ENCODE measurements at regions not wholly inside any gene's neighbourhood (a gene's known extent, or its start where the extent isn't known, plus 50 kb on each side); places are given as distances from the start of the nearest gene placed in this dataset.

DNA sequence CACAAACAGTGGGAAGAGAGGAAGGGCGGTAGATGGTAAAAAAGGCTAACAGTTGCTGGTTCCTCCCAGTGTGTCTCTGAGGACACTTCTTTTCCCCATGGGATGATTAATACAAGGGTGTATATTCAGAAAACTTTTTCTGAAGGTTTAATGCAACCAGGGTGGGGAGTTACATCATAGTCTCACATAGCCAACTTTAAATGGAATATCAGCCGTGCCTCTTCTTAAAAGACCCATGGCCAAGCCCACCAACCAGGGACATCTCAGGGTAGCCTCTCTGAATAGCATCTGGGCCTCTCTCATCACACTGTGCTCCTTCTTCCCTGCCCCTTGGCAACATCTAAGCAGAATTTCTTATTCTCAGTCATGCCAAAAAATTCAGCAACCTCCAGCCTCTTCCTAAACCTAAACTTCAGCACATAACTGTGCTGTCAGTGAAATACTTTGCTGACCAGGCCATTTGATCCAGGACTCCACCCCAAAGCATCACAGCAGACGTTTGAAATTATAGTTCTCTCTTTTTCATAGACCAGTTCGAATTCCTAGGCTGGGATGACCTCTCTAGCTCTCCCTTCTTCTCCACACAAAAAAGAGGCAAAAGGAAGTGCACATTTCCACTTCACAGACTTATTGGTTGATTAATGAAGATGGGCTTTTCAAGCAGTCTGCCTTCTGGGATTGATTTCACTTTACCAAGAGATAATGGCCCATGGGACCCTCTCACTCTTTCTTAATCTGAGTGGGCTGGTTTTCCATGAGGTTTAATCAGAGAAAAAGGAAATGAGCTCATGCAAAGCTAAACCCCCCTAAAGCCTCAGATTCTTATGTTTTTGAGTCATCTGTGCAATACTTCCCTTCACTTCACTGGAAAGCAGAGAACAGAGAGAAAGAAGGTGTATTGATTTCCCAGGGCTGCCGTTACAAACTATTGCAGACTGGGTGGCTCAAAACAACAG lies 85.1 kb upstream of the RAI14 start:
- H3K27ac ChIP-seq = peak overlapping the region; percentile 74

DNA sequence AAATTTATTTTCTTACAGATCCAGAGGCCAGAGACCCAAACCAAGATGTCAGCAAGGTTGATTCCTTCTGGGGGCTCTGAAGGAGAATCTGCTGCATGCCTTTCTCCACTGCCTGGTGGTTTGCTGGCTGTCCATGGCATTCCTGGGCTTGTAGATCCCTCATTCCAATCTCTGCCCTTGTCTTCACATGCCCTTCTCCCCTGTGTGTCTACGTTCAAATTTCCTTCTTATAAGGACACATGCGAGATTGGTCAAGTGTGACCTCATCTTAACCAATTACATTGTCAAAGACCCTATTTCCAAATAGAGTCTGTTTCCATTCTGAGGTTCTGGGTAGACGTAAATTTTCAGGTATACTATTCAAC lies 84.5 kb upstream of the RAI14 start:
- DNase-seq (ENCODE audit: low read depth, low spot score) = no peak
- peak overlapping the region; percentile 74 for H3K27ac ChIP-seq

More for the DNA sequence above, 85.1 kb upstream of the RAI14 start:
- DNase-seq (ENCODE audit: low read depth, low spot score) = no peak

DNA sequence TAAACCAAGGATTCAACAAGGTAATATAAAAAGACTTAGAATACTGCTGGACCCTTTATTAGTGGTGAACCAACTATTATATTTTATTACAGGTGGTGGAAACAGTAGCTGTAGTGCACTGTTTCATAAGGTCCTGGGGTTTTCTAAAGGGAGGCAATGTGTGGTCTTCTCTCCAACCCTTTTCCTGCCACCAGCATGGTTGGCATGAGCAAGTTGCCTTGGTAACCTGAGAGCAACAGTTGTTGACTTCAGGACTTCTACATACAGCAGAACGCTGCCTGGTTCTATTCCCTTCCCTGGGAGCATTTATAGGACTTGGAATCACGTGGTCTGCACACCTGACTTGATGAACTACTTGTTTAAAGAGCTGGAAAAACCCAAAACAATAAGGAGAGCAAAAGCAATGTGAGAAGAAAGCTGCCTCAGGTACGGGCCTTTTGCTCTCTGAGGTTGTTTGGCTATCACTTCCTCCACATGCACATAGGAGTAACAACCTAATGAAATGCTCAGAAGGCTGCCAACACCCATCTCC lies 81.1 kb upstream of the RAI14 start:
- DNase-seq (ENCODE audit: low read depth, low spot score) = no peak
- H3K27ac ChIP-seq = no peak overlapping the region

DNA sequence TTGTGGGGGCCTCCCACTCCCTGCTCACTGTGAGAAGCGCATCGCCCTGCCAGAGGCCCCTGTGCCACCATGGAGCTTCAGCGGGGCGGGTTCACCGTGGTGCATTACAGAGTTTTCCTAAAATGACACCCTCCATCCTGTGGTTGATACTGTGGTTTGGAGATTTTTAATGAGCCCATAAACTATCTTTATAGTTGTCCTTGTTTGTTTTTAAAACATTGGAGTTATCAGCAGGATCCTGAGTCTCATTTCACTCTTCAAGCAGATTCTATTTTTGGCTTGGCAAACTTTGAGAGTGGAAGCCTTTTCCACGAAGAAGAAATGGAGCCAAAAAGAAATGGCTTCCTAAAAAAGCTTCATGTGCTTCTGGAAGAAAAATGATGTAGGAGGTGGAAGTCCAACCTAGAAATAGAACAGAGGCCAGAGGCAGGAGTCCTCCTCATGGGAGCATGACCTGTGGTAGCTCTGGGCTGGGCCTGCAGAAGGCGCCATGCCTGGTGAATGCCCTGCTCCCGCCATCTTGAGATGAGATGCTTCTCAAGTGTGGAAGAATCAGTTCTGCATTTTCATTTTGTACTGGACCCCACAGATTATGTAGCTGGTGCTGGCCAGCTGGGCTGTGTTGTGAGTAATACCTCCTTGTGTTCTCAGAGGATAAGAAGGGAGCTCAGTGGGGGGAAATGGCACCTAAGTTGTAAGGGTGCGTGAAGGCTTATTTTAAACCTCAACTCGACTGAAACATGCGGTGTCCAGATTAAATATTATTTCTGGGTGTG lies 79.0 kb upstream of the RAI14 start:
- DNase-seq (ENCODE audit: low read depth, low spot score) = no peak

DNA sequence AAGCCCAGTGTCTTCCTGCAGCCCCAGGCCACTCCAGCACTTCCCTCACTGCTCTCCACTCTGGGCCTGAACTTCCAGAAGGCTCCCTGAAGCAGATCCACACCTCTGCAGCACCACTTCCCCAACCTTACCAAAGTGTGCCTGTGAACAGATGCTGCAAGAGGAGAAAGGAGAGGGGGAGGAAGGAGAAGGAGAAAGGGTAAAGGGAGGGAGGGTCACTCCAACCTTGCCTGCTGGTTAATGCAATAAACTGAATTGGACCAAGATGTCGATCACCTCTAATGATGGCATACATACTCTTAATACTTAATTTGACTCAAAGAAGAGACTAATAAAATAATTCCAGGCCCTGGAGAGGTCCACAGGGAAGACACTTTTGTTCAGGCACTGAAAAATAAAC lies 77.2 kb upstream of the RAI14 start:
- no peak for DNase-seq (ENCODE audit: low read depth, low spot score)
- no peak overlapping the region for H3K27ac ChIP-seq

More for the DNA sequence above, 79.0 kb upstream of the RAI14 start:
- no peak overlapping the region for H3K27ac ChIP-seq

DNA sequence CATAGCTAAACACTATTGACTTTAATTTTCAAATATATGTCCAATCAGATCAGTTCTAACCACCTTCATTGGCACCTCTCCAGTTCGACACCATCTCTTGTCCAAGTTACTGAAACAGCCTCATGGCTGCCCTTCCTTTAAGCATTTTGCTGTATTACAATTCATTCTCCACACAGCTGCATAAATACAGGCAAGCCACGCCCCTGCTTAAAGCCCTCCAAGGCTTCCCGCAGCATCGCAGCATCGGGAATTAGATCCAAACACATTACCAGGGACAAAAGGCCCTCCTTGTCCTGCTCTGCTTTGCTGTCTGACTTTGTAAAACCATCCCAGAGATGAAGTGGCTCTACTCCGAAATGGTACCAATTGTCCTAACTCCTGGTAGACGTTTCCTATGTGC lies 75.1 kb upstream of the RAI14 start:
- no peak overlapping the region for H3K27ac ChIP-seq
- DNase-seq (ENCODE audit: low read depth, low spot score) = no peak

DNA sequence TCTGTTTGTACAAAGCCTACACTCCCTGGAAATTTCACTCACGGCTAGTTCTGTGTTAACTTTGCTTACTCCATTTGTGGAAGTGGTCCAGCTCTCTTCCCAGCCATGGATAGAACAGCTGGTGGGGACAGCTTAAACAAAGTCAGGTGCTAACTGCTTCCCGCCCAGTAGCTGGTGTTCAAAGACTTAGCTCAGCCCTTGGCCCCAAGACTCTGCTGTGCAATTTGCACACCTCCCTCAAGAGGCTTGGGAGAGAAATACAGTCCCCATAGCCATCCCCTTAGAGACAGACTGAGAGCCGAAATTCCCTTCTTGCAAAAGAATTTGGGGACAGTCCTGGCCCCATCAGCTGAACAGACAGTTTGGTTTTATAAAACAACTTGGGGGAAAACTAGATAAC lies 73.8 kb upstream of the RAI14 start:
- no peak for DNase-seq (ENCODE audit: low read depth, low spot score)
- H3K27ac ChIP-seq = no peak overlapping the region

DNA sequence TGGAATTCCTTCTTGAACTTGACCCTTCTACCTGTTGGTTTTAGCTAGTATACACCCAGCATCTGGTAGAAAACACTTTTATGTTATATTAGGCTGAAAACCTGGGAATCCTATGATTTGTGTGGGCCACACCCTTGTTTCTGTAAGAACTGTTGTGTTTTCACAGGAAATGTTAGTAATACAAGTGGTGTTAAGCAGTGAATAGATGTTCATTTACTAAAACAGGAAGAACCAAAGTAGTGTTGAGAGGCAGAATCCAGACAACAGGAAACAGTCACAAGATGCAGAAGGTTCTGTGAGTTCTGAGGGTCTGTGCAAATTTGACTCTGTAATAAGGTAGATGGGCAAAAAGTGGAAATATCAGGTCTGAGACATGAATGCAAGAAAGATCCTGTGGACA lies 73.0 kb upstream of the RAI14 start:
- peak overlapping the region; percentile 43 for H3K27ac ChIP-seq
- DNase-seq (ENCODE audit: low read depth, low spot score) = no peak

DNA sequence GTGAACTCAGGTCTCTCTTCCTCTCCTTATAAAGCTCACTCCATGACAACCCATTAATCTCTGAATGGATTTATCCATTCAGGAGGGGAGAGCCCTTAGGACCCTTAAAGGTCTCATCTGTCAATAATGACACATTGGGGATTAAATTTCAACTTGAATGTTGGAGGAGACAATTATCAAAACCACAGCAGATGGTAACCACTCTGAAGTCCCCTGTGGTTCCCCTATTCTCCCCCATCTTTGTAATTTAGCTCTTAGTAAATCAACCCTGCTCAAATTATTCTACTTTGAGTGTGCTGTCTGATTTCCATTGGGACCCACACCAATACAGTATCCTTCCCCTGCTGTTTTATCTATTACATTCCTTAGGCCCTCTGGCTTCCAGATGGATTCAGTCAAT lies 72.0 kb upstream of the RAI14 start:
- peak overlapping the region; percentile 98 for H3K27ac ChIP-seq

DNA sequence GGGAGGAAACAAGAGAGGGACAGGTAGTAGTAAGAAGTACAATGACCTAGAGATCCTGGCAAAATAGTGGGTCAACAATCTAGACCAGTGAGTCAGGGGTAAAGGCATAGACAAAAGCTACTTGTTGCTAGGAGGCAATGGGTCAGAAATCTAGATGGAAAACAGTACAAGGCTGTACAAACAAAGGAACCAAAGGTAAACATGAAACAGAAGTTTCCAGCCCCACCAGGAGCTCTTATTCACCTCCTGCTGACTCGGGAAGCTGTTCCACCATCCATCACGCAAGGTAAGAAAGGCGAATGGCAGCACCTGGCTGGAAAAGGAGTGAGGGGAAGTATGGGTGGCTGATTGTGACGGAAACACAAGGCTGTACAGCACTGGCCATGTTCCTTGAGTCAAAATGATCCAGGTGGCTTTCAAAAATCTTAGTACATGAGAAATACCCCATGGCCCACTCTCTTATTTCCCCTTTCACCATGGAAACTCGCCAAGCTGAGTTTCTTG lies 70.5 kb upstream of the RAI14 start:
- DNase-seq (ENCODE audit: low read depth, low spot score) = peak; percentile 95
- peak overlapping the region; percentile 98 for H3K27ac ChIP-seq

More for the DNA sequence above, 72.0 kb upstream of the RAI14 start:
- no peak for DNase-seq (ENCODE audit: low read depth, low spot score)

DNA sequence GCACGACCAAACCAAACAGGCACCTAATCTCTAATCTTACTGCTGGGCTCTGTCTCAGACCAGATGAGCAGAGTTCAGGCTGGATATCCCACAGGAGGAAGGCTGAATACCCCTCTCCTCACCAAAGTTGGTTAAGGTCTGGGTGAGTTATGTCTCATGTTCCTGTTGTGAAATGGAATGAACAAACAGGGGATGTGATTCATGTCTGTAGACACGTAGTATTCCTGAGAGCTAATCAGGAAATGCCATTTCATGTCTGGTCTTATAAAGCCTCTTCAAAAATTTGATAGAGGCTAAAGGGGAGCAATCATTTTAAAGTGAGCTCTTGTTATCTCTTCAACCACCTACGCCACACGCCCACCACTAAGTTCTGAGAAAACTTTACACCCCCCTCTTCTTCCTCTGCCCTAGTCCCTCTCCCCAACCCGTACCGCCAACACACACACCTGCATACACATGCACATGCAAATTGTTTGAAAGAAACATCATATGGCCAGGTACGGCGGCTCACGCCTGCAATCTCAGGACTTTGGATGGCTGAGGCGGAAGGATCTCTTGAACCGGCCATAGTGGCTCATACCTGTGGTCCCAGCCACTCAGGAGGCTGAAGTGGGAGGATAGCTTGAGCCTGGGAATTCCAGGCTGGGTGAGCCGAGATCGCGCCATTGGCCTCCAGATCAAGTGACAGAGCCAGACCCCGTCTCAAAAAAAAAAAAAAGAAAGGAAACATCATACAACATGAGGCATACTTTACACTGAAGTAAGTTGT lies 69.8 kb upstream of the RAI14 start:
- DNase-seq (ENCODE audit: low read depth, low spot score) = peak; percentile 93
- peak overlapping the region; percentile 98 for H3K27ac ChIP-seq

DNA sequence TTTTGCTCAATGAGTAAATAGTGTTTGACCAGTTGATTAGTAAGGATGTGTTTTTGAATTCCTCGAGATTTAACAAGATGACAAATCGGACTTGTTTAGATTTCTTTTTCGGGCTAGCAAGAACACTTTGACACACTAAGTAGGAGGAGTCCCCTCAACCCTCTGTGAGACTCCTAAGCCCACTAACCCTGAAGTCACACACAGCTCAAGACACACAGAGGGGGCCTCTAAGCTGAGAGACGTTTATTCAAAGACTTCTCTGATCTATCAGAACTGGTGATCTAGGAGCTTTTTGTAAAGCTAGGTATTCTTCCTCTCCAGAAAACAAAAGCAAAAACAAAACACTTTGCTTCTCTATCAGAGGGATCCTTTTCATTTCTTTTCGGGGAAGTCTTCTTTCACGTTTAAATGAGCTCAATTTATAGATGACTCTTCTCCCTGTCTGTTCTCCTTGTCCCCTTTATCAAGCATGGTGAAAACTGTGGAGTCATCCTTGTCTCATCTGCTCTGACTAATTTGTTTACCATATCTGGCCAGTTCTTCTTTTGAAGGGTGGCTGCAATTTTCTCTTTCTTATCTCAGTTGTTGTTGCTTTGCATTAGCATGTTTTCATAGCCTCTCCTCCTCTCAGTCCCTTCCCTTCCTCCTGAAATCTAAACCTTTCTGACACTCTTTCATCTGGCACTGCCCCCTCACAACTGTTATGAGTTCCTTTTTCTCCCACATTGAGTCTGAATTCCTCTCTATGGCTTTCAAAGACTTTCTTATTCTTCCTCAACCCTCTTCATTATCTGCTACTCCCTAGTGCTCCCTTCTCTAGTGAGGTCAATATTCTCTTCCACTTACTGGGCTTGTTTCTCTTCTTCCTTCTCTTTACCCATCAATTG lies 68.5 kb upstream of the RAI14 start:
- DNase-seq (ENCODE audit: low read depth, low spot score) = peak; percentile 56
- peak overlapping the region; percentile 98 for H3K27ac ChIP-seq

DNA sequence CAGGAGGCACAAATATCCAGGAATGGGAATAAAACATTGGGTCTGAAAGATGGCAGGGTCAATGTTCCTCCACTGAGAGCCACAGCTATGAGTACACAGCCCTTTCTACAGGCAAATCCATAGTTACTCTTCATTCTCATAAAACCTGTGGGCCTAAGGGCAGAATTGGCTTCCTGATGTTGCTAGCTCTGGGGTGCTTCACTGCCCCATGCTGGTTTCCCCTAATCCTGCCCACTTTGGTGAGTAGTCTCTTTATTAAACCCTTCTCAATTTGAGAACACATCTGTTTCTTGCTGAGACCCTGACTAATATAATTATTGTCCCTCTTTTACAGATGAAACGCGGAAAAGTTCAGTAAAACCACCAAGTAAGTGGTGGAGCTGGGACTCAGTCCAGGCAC lies 66.3 kb upstream of the RAI14 start:
- DNase-seq (ENCODE audit: low read depth, low spot score) = no peak
- no peak overlapping the region for H3K27ac ChIP-seq

DNA sequence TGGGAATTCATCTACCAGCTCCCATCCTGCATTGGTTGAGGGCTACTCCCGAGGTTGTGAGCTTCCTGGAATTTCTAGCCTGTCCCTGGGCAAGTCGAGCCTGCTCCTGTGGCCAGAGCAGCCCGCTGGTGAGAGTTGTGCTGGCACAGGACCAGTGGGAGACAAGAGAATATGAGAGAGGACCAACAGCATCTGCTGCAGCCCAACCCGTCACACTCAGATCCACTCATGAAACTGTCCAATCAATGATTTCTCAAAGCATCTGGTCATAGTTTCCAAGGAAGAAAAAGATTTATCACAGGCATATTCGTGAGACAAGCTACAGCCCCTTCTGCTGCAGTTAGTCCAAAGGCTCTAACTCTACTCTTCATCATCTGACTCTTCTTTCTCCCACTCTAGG lies 64.4 kb upstream of the RAI14 start:
- DNase-seq (ENCODE audit: low read depth, low spot score) = no peak

DNA sequence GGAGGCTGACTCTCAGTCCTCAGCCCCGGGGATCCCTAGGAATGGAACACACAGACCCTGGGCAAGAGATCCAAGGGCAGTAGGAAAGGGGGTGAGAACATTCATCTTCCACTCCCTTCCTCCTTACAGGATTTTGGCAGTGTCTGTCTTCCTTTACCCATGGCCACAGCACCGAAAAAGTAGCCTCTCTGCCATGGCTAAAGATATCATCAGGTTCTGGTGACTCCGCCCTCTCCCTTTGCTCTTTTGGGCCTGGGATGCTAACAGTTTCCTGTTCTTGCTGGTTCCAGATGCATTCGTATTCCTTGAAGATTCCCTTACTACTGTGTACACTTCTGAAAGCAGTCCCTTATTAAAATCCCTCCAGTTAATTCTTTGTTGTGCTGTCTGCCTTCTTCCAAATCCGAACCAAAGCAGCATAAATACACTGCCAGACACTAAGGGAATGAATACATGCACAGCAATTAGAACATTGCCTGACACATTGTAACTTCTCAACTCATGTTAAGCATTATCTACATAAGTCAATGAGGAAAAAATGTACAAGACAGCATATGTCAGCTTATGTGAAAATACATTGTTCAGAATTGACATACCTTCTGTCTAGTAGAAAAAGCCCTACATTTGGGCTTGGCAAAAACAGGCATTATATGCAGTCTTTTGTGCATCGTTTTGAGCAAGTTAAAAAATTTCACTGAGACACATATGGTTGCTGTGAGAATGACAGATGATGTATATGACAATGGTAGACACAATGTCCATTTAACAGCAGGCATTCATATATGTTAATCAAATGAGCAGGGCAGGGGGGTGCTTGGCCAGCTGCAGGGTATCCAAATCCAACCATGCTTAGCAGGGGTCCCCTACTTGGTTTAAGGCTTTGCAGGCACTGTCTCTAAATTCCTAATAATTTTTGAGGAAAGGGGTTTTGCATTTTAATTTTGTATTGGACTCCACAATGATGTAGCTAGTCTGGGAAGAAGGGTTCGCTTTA lies 58.8 kb upstream of the RAI14 start:
- H3K27ac ChIP-seq = peak overlapping the region; percentile 65
- no peak for DNase-seq (ENCODE audit: low read depth, low spot score)

More for the DNA sequence above, 64.4 kb upstream of the RAI14 start:
- H3K27ac ChIP-seq = no peak overlapping the region

DNA sequence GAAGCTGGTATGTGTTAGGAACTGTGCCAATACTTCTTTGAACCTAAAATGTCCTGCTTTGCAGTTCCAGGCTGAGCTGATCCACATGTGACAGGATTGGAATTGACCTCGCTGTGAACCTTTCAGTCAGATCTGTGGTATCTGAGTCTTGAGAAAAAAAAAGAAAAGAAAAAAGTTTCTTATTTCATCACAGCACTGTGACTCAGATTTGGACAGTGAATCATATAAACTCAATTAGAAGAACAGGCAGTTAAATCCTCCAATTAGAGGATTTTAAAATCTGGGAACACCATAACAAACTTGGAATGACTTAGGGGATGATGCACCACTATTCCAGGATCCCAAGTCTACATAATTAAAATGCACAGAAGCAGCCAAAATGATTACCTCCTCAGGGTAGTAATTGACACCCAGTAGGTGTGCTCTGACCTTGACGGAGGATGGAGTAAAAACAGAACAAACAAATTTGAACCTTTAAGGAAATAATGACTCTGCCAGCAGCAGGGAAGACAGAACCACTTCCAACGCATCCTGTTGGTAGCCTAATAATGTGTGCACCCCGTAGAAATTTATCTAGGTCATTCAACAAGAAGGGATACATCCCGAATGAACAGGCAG lies 57.8 kb upstream of the RAI14 start:
- peak; percentile 68 for DNase-seq (ENCODE audit: low read depth, low spot score)
- peak overlapping the region; percentile 65 for H3K27ac ChIP-seq

DNA sequence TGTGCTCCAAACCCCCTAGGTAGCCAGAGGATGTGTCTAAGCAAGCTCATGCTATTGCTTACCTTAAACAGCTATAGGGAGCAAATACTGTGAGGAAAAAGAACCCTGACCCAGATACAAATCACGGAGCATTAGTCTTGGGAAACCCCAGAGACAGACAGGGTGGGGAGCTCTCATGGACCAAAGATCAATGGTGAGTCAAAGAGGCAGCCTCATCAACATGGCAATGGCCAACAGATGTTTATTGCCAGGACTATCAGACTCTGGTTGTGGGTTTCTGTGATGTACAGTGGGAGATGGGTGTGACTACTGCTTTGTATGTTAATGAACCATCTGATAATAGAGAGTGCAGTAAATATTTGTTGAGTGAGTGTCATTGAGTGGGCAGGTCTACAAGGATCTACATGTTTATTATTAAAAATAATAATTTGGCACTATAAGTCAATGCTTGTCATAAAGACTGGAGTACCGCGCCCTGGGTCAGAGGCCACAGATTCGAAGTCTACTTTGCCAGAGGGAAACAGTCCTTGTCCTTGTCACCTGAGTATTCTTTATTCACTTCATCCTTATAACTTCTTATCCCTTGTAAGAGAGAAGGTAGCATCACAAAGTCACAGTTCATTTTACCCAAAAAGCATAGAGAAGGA lies 56.5 kb upstream of the RAI14 start:
- peak; percentile 33 for DNase-seq (ENCODE audit: low read depth, low spot score)
- H3K27ac ChIP-seq = peak overlapping the region; percentile 65
